HG03066 (cell line): ENCODE measurements at regions not wholly inside any gene's neighbourhood (a gene's known extent, or its start where the extent isn't known, plus 50 kb on each side); places are given as distances from the start of the nearest gene placed in this dataset.
"Not testable (repeated sequence)": the region's sequence is repeated elsewhere in the genome, so short reads cannot be mapped to it uniquely, and the experiment has no call there.

Source experiments
- ATAC-seq: cut with Tn5 transposase; IDR thresholded peaks from one replicate; pipeline ENCODE4 v1.9.1; 2021; ENCODE audit warnings: low read depth; ENCODE audit not compliant: unreplicated experiment

- ATAC-seq = no peak
Observed at GRCh38 chr14:46596236-46596635, 55.3 kb downstream of the RPL10L start.

DNA sequence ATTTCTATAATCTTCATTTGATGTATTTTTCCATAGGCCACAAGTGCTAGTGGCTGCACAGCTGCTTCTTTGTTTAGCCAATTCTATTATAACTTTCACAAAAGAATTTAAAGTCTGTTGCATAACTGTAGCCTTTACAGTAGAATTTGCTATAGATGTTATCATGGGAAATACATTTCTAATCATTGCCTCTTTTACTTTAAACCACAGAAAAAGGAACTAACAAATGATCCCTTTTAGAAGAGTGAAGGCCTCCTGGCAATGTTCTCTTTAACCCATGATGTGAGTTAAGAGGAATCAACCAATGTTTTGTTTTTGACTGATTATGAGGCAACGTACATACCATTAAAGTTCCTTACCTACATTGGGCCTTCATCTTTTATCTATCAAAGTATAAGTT is 68.8 kb downstream of the RPL10L start:
- ATAC-seq = no peak

- ATAC-seq = no peak
Observed at GRCh38 chr14:46581036-46581671, 70.4 kb downstream of the RPL10L start.

GRCh38 chr14:46574978-46575375 is 76.6 kb downstream of the RPL10L start:
- no peak for ATAC-seq

- ATAC-seq = no peak
Observed at GRCh38 chr14:46574221-46574977, 77.2 kb downstream of the RPL10L start.

GRCh38 chr14:46573498-46573897 is 78.1 kb downstream of the RPL10L start:
- no peak for ATAC-seq

GRCh38 chr14:46571970-46572369 is 79.6 kb downstream of the RPL10L start:
- ATAC-seq = no peak

DNA sequence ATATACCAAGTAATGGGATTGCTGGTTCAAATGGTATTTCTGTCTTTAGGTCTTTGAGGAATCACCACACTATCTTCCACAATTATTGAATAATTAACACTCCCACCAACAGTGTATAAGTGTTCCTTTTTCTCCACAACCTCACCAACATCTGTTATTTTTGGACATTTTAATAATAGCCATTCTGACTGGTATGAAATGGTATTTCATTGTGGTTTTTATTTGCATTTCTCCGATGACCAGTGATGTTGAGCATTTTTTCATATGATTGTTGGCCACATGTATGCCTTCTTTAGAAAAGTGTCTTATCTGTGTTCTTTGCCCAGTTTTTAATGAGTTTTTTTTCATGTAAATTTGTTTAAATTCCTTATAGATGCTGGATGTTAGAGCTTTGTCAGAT is 83.4 kb downstream of the RPL10L start:
- not testable (repeated sequence) for ATAC-seq

DNA sequence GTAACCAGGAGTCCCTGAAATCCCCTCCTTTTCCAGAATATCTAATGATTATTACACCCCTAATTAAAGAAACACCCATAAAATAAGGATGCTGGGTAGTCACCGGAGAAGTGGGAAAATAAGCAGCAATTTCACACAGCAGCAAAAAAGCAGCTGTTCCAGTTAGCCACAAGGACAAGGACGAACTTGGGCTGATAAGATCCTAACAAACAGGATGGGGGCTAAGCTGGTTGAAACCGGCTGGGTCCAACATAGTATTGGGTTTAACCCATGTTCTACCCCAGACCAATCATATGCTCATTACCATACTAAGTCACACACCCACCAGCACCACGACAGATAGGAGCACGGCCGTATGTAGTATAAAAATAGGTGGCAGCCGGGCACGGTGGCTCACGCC is 100.7 kb downstream of the RPL10L start:
- ATAC-seq = no peak

DNA sequence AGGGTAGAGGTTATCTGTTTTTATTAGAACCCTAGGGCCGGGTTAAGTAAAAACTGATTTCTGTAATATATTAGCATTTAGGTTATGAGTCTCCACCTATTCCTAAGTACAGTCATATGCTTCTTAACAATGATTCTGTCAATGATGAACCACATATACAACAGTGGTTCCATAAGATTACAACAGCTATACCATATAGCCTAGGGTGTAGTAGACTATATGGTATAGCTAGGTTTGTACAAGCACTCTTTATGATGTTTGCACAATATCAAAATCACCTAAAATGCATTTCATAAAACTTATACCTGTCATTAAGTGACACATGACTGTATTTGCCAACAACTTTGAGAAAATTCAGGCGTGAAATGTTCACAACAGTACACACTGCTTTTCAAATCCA is 110.6 kb downstream of the RPL10L start:
- no peak for ATAC-seq

- ATAC-seq = no peak
Observed at GRCh38 chr14:46519121-46519520, 132.5 kb downstream of the RPL10L start.

DNA sequence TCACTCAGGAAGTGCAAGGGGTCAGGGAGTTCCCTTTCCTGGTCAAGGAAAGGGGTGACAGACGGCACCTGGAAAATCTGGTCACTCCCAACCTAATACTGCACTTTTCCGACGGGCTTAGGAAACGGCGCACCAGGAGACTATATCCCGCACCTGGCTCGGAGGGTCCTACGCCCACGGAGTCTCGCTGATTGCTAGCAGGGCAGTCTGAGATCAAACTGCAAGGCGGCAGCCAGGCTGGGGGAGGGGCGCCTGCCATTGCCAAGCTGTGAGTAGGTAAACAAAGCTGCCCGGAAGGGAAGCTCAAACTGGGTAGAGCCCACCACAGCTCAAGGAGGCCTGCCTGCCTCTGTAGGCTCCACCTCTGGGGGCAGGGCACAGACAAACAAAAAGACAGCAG is 142.8 kb downstream of the RPL10L start:
- ATAC-seq = not testable (repeated sequence)

DNA sequence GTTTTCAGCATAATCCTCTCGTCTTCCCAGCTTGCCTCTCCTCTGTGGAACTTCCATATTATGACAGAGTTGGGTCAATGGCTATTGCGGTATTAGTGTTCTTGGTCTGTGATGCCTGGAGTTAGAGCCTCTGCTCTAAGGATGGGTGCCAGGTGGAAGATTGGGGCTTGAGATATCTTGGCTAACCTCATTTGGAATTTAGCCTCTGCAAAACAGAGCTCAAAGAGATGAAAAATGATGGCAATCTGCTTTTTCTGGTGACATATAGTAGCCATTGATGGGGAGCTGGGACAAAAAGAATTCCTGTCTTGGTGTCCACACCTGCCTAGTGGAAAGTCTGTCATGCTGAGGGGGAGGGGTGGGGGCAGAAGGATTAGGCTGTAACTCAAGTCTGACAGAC is 152.1 kb downstream of the RPL10L start:
- ATAC-seq = no peak

GRCh38 chr14:46496409-46496808 is 155.2 kb downstream of the RPL10L start:
- no peak for ATAC-seq

DNA sequence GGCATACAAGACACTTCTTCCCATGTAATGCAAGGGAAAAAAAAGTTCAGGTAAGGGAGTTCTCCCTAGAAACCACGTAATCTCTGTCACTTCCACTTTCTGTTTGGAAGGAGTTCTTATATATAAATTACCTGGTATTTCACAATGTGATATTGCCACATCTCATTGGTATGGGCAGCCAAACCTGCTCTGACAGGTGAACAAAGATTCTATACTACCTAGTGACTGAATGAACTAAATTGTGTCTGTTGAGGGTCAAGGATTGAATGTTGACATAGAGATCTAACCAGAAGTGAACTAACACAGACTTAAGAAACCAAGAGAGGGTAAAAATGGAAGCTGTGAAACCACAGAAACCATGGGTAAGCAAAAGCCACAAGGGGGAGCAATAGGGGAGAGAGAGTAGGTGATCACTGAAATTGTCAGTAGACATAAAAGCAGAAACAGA is 161.3 kb downstream of the RPL10L start:
- peak; percentile 99 for ATAC-seq

DNA sequence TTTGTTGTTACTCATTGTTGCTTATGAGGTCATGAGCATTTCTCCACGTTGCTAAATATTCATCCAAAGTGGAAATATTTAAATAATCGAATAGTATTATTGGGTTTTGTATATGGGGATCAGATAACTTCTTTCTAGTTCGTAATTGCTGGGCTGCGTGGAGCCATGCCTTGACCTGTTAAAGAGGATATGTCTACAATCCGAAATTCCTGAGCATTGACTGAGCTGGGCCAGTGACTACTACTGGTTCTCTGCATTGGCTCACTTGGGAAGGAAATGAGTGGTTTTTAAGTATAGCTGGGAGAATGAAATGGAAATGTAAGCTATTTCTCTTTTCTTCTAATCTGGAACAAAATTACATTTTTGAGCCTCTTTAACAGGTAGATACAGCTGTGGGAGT is 163.2 kb downstream of the RPL10L start:
- no peak for ATAC-seq

GRCh38 chr14:46487582-46488350 is 163.8 kb downstream of the RPL10L start:
- no peak for ATAC-seq

DNA sequence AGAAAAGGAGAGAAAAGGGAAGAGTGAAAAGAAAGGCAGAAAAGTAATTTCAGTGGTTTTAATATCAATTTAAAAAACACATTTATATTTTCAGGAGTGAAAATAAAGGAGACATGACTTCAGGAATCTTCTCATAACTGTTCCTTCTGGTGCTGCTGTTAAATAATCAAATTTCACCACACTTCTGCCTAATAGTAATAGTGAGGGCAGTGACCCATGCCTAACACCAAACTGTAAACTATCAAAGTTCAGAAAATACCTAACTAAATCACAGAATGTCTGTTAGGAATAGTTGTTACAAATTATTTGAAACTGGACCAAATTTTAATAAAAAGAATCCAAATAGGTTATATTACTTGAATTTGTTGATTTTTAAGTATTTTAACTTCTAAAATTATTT is 169.4 kb downstream of the RPL10L start:
- no peak for ATAC-seq

DNA sequence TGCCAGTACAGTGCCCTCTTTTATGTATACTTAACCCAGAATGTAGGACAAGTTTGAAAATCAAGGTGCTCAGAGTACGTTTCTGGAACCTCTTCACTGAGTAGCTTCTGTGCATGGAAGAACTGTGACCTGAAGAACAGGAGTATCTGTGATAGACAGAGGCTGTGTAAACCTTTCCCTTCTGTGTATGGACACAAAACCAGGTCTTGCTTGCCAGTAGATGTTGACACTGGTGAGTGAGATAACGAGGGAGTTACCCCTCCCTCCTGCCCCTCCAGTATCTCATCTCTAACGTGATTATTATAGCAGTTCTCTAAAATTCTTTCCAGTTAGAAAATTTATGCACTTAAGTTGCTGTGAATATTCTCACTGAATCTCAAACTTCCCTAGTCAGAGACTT is 170.8 kb downstream of the RPL10L start:
- no peak for ATAC-seq

DNA sequence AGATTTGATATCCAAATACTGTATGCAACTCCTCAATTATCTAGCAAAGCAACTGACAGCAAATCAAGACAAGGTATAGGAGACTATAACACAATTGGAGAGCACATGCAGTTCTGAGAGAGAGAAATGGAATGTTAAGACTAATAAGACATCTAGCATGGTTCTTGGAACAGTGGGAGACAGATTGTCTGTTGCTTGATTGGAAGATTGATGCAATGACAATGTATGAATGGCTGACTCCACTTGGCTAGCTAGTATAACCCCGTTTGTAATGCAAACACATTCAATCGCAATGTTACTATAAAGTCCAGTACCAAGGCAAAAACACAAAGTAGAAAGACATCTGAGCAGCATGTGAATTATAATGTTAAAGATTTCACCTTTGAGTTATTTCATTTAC is 179.3 kb downstream of the RPL10L start:
- ATAC-seq = no peak

DNA sequence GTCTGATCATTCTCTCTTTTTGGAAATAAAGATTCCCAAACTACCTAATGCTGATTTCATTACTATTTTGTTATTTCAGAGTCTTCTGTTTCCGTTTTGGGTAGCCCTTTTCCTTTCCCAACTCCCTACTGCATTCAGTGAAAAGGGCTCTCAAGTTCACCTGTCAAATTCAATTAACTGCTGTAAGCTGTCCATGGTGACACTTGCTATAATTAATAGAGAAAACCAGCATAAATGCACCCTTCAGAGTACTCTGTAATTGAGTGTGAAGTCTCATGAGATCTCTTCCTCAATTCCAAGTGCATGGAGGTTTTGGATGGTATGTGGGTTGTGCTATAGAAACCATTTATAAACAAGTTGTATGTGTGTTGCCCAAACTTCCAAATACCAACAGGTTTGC is 187.2 kb downstream of the RPL10L start:
- ATAC-seq = no peak

DNA sequence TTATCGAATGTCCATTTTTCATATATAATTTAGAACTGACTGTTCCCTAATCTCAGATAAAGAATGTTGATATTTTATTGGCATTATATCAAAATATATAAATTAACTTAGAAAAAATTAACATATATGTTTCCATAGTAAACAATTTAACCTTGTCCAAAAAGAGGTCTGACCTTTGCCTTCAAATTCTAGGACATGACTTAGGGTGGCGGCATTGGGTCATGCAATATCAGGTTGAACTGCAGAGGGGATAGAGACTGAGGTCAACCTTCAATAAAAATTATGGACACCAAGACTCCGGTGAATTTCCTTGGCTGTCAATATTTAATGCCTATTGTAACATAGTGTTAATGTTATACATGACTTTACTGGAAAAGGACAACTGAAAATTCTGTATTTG is 199.8 kb downstream of the RPL10L start:
- no peak for ATAC-seq
